ENCODE measurements at regions not wholly inside any gene's neighbourhood (a gene's known extent, or its start where the extent isn't known, plus 50 kb on each side); places are given as distances from the start of the nearest gene placed in this dataset.

- TF ChIP-seq POLR2A (IDR thresholded peaks at IDR 0.05): no peak
- no peak for TF ChIP-seq CTCF (IDR thresholded peaks at IDR 0.05)
Measured at GRCh38 chr14:85060121-85060520, 469.8 kb upstream of the FLRT2 start.
